Suprapubic skin (tissue), 4 donors: ENCODE measurements at regions not wholly inside any gene's neighbourhood (a gene's known extent, or its start where the extent isn't known, plus 50 kb on each side); places are given as distances from the start of the nearest gene placed in this dataset.
"Not testable (repeated sequence)": the region's sequence is repeated elsewhere in the genome, so short reads cannot be mapped to it uniquely, and the experiment has no call there.

ENCODE experiments used
- DNase-seq, 2 donors: peaks; one replicate each; pipeline ENCODE4 v3.0.0-alpha.2; 2019; ENCODE audit warnings: low spot score in 2 of 2
- H3K27ac ChIP-seq: fragments of 200-600 bp; sonication (generic); one replicate; pipeline ENCODE4 v1.5.1; 2019
- H3K27me3 ChIP-seq: fragments of 200-600 bp; sonication (generic); one replicate; pipeline ENCODE4 v1.5.1; 2019
- H3K36me3 ChIP-seq: fragments of 200-600 bp; sonication (generic); one replicate; pipeline ENCODE4 v1.5.1; 2019
- H3K4me1 ChIP-seq: fragments of 200-600 bp; sonication (generic); one replicate; pipeline ENCODE4 v1.5.1; 2019
- H3K4me3 ChIP-seq: fragments of 200-600 bp; sonication (generic); one replicate; pipeline ENCODE4 v1.5.1; 2019; ENCODE audit warnings: mild to moderate bottlenecking
- H3K9me3 ChIP-seq: fragments of 200-600 bp; sonication (generic); one replicate; pipeline ENCODE4 v1.5.1; 2019
- CTCF ChIP-seq, 2 donors: fragments of 200-600 bp in 1 of 2; fragments of 450-650 bp in 1 of 2; sonication (generic) in 1 of 2; IDR thresholded peaks; one replicate each; pipeline ENCODE4 v1.5.1; 2016 to 2019; ENCODE audit warnings: antibody characterized with exemption in 2 of 2, mild to moderate bottlenecking in 1 of 2, moderate library complexity in 1 of 2
- EP300 ChIP-seq: sonication (generic); formaldehyde crosslinking; IDR thresholded peaks from one replicate; pipeline ENCODE4 v1.6.1; 2017; ENCODE audit warnings: antibody characterized with exemption
- POLR2A ChIP-seq, 2 donors: fragments of 450-650 bp; IDR thresholded peaks; one replicate each; pipeline ENCODE4 v1.6.1; 2017; ENCODE audit warnings: antibody characterized with exemption in 2 of 2, mild to moderate bottlenecking in 2 of 2, moderate library complexity in 2 of 2
- POLR2AphosphoS5 ChIP-seq, 3 donors: sonication (generic); formaldehyde crosslinking; IDR thresholded peaks; one replicate each; pipeline ENCODE4 v1.6.1; 2017; ENCODE audit warnings: antibody characterized with exemption in 3 of 3
- WGBS: methylation state at CpG from one replicate; pipeline ENCODE4 v1.1.5; 2018; 5-methylcytosine and 5-hydroxymethylcytosine counted together

GRCh38 chr1:221979444-221980032, 237.6 kb upstream of the DUSP10 start:
- no peaks in the 10 kb centered on the region for H3K4me1 ChIP-seq
- no peaks in the 10 kb centered on the region for H3K9me3 ChIP-seq
- H3K4me3 ChIP-seq = no peak overlapping the region
- H3K27me3 ChIP-seq = peaks cover 4% of the 10 kb centered on the region
- H3K36me3 ChIP-seq = no peaks in the 10 kb centered on the region
- H3K27ac ChIP-seq = no peak overlapping the region
- DNase-seq = no peak
- TF ChIP-seq CTCF (IDR thresholded peaks at IDR 0.05) = no peak
- TF ChIP-seq POLR2A (IDR thresholded peaks at IDR 0.05) = no peak
- no peak for TF ChIP-seq EP300
- TF ChIP-seq POLR2AphosphoS5 (IDR thresholded peaks at IDR 0.05) = no peak

DNA sequence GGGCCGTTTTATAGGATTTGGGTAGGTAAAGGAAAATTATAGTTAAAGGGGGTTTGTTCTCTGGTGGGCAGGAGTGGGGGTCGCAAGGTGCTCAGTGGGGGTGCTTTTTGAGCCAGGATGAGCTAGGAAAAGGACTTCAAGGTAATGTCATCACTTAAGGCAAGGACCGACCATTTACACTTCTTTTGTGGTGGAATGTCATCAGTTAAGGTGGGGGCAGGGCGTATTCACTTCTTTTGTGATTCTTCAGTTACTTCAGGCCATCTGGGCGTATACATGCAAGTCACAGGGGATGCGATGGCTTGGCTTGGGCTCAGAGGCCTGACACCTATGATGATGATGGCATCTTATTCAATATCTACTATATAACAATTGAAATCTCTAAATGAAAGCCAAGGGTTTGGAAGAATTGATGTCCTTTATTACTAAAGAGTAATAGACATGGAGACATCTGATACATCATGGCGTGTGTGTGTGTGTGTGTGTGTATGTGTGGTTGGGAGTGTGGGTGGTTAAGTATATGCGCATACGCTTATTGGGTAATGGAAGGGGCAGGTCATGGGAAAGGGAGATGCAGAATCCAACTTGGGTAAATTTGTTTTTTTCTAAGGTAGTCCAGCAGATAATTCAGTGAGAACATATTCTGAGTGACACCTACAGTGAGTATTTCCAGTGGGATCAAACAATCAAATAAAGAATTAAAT, 236.9 kb upstream of the DUSP10 start:
- DNase-seq, H3K4me1 ChIP-seq, H3K4me3 ChIP-seq, H3K9me3 ChIP-seq, H3K27ac ChIP-seq, H3K27me3 ChIP-seq, H3K36me3 ChIP-seq: not testable (repeated sequence)
- 83% methylated on average over 9 of the region's 9 CpGs for WGBS

- H3K4me1 ChIP-seq, H3K4me3 ChIP-seq, H3K36me3 ChIP-seq, H3K9me3 ChIP-seq, H3K27ac ChIP-seq, DNase-seq, H3K27me3 ChIP-seq: not testable (repeated sequence)
- 85% methylated on average over 3 of the region's 3 CpGs for WGBS
Measured at GRCh38 chr1:221973787-221974186, 231.9 kb upstream of the DUSP10 start.

DNA sequence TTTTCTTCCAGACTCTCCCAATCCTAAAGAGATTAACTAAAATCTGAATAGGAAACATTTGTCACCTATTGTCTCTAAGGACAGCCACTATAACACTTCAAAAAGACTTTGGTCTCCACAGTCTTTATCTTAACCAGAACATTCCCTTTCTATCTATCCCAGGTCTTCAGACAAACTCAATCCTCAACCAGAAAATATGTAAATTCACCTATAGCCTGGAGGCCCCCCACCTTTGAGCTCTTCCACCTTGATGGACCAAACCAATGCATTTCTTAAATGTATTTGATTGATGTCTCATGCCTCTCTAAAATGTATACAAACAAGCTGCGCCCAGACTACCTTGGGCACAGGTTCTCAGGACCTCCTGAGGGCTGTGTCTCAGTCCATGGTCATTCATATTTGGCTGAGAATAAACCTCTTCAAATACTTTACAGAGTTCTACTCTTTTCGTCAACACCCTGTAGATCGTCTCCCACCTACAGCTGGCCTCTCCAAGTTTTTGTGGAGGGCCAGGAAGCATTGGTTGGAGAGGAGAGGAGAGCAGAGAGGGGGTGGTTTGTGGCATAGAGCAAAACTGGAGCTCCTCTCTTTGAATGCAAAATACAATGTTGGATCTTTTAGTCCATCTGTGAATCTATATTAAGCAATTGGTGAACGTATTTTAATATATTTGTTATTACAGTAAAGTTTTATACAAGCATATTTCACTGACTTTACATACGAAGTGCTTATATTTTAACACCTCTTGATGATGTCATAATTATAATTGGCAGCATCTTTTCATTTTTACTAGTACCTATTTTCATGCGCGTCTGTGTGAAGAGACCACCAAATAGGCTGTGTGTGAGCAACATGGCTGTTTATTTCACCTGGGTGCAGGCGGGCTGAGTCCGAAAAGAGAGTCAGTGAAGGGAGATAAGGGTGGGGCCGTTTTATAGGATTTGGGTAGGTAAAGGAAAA, 230.7 kb upstream of the DUSP10 start:
- H3K4me3 ChIP-seq = no peak overlapping the region
- TF ChIP-seq EP300 (no peak), CTCF (IDR thresholded peaks at IDR 0.05) (no peak), POLR2AphosphoS5 (IDR thresholded peaks at IDR 0.05) (no peak), POLR2A (IDR thresholded peaks at IDR 0.05) (no peak)
- WGBS = 82% methylated on average over 10 of the region's 10 CpGs

DNA sequence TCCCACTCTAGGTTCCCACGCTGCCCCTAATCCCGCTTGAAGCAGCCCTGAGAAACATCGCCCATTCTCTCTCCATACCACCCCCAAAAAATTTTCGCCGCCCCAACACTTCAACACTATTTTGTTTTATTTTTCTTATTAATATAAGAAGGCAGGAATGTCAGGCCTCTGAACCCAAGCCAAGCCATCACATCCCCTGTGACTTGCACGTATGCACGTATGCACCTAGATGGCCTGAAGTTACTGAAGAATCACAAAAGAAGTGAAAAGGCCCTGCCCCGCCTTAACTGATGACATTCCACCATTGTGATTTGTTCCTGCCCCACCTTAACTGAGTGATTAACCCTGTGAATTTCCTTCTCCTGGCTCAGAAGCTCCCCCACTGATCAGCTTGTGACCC, 229.1 kb upstream of the DUSP10 start:
- H3K4me1 ChIP-seq, DNase-seq, H3K27ac ChIP-seq, H3K27me3 ChIP-seq, H3K4me3 ChIP-seq, H3K9me3 ChIP-seq, H3K36me3 ChIP-seq: not testable (repeated sequence)
- 94% methylated on average over 8 of the region's 8 CpGs for WGBS

More for the DNA sequence above, 230.7 kb upstream of the DUSP10 start:
- DNase-seq = no peak
- Histone ChIP-seq H3K36me3 (no peaks in the 10 kb centered on the region), H3K27ac (no peak overlapping the region), H3K9me3 (no peaks in the 10 kb centered on the region), H3K27me3 (no peaks in the 10 kb centered on the region), H3K4me1 (no peaks in the 10 kb centered on the region)

- H3K36me3 ChIP-seq, H3K9me3 ChIP-seq, H3K4me1 ChIP-seq, H3K27me3 ChIP-seq, H3K4me3 ChIP-seq, H3K27ac ChIP-seq, DNase-seq: not testable (repeated sequence)
- WGBS = 83% methylated on average over 6 of the region's 6 CpGs
Measured at GRCh38 chr1:221969298-221969858, 227.5 kb upstream of the DUSP10 start.

DNA sequence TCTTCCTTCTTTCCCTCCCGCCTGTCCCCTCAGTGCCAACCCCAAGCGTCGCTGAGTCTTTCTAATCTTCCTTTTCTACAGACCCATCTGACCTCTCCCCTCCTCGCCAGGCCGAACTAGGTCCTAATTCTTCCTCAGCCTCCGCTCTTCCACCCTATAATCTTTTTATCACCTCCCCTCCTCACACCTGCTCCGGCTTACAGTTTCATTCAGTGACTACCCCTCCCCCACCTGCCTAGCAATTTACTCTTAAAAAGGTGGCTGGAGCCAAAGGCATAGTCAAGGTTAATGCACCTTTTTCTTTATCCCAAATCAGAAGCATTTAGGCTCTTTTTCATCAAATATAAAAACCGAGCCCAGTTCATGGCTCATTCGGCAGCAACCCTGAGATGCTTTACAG, 225.6 kb upstream of the DUSP10 start:
- WGBS = 87% methylated on average over 9 of the region's 9 CpGs
- H3K9me3 ChIP-seq, H3K4me3 ChIP-seq, H3K27me3 ChIP-seq, H3K27ac ChIP-seq, DNase-seq, H3K36me3 ChIP-seq, H3K4me1 ChIP-seq: not testable (repeated sequence)

DNA sequence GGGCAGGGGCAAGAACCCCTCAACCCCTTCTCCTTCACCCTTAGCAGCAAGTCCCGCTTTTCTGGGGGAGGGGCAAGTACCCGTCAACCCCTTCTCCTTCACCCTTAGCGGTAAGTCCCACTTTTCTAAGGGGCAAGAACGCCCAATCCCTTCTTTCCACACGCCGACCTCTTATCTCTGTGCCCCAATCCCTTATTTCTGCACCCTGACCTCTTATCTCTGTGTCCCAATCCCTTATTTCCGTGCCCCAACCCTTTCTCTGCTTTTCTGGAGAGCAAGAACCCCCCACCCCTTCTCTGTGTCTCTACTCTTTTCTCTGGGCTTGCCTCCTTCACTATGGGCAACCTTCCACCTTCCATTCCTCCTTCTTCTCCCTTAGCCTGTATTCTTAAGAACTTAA, 225.0 kb upstream of the DUSP10 start:
- not testable (repeated sequence) for DNase-seq, H3K27ac ChIP-seq, H3K4me1 ChIP-seq, H3K36me3 ChIP-seq, H3K9me3 ChIP-seq, H3K4me3 ChIP-seq, H3K27me3 ChIP-seq
- 94% methylated on average over 7 of the region's 7 CpGs for WGBS

DNA sequence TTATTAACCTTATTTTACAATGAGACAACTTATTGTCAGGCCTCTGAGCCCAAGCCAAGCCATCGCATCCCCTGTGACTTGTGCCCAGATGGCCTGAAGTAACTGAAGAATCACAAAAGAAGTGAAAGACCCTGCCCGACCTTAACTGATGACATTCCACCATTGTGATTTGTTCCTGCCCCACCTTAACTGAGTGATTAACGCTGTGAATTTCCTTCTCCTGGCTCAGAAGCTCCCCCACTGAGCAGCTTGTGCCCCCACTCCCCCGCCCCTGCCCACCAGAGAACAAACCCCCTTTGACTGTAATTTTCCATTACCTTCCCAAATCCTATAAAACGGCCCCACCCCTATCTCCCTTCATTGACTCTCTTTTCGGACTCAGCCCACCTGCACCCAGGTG, 224.0 kb upstream of the DUSP10 start:
- H3K9me3 ChIP-seq, H3K27me3 ChIP-seq, H3K27ac ChIP-seq, H3K4me3 ChIP-seq, DNase-seq, H3K4me1 ChIP-seq, H3K36me3 ChIP-seq: not testable (repeated sequence)
- WGBS = 89% methylated on average over 6 of the region's 6 CpGs
